ENCODE measurements at regions not wholly inside any gene's neighbourhood (a gene's known extent, or its start where the extent isn't known, plus 50 kb on each side); places are given as distances from the start of the nearest gene placed in this dataset.

- POLR2A ChIA-PET, result no interaction called here
- ATAC-seq (no peak), DNase-seq (no peak)
- Mint-ChIP-seq H3K4me3 (no peak overlapping the region), H3K27me3 (no peaks in the 10 kb centered on the region), H3K36me3 (no peaks in the 10 kb centered on the region), H3K27ac (peak overlapping the region in 2 of 10 donors; percentile 0 to 27), H3K9me3 (no peaks in the 10 kb centered on the region), H3K4me1 (peaks cover 7 to 14% (median 11%) of the 10 kb centered on the region in 4 donors)
Observed at GRCh38 chr3:30232142-30232541, 374.3 kb upstream of the TGFBR2 start.

DNA sequence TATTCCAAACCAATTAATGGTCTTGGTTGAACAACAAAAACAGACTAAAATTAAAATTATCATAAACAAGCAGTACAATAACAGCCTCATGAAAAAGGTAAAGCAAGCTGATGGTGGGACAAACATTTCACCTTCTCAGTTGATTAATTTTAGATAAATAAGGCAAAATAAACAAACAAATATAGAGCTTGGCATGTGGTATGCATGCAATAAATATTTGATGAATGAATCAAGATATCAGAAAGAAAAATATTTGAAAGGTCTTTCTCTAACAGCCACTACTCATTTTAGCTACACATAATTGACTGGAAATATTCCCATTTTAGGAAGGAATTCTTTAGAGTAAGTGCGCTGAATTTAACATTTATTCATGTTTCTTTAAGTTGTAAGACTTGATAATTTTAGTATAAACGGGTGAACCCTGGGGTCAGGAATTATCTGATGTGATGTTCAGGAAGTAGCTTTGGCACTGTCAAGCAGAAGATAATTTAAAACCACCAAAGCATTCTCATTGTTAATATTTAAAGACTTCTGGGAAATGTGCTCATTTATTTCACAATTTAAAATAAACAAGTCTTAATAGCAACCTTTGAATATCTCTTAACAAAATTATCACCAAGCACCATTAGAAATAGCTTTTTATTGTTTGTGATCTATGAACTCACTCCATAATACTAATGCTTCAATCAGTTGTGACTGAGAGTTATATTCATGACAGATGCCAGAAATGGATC is 372.3 kb upstream of the TGFBR2 start:
- ATAC-seq (no peak), DNase-seq (no peak)
- Mint-ChIP-seq H3K27ac (no peak overlapping the region), H3K4me3 (no peak overlapping the region), H3K9me3 (peaks cover 0 to 9% (median 0%) of the 10 kb centered on the region in 9 donors), H3K4me1 (no peaks in the 10 kb centered on the region), H3K27me3 (no peaks in the 10 kb centered on the region), H3K36me3 (no peaks in the 10 kb centered on the region)
- POLR2A ChIA-PET, result no interaction called here

GRCh38 chr3:30236011-30236410 is 370.4 kb upstream of the TGFBR2 start:
- no peak overlapping the region for H3K27ac Mint-ChIP-seq
- DNase-seq (no peak), ATAC-seq (no peak)
- no peaks in the 10 kb centered on the region for H3K4me1 Mint-ChIP-seq
- POLR2A ChIA-PET, result interaction anchor here (0.6 kb wide), 1 partner anchor 33 kb away, joined by 3 read pairs; no protein-coding TSS in a partner anchor
- H3K36me3 Mint-ChIP-seq, result peaks cover 0 to 4% (median 0%) of the 10 kb centered on the region in 3 donors
- peaks cover 0 to 12% (median 0%) of the 10 kb centered on the region in 9 donors for H3K9me3 Mint-ChIP-seq
- H3K4me3 Mint-ChIP-seq, result no peak overlapping the region
- H3K27me3 Mint-ChIP-seq, result no peaks in the 10 kb centered on the region

GRCh38 chr3:30241721-30242120 is 364.7 kb upstream of the TGFBR2 start:
- DNase-seq (no peak), ATAC-seq (no peak)
- peaks cover 0 to 8% (median 0%) of the 10 kb centered on the region in 3 donors for H3K36me3 Mint-ChIP-seq
- no peaks in the 10 kb centered on the region for H3K4me1 Mint-ChIP-seq
- H3K9me3 Mint-ChIP-seq, result peaks cover 0 to 12% (median 0%) of the 10 kb centered on the region in 9 donors
- POLR2A ChIA-PET, result no interaction called here
- H3K4me3 Mint-ChIP-seq, result no peak overlapping the region
- no peak overlapping the region for H3K27ac Mint-ChIP-seq
- peaks cover 0 to 4% (median 0%) of the 10 kb centered on the region in 5 donors for H3K27me3 Mint-ChIP-seq

- peaks cover 0 to 4% (median 0%) of the 10 kb centered on the region in 5 donors for H3K27me3 Mint-ChIP-seq
- H3K27ac Mint-ChIP-seq, result no peak overlapping the region
- H3K4me3 Mint-ChIP-seq, result no peak overlapping the region
- DNase-seq (no peak), ATAC-seq (no peak)
- H3K36me3 Mint-ChIP-seq, result peaks cover 0 to 4% (median 0%) of the 10 kb centered on the region in 3 donors
- H3K4me1 Mint-ChIP-seq, result peaks cover 0 to 6% (median 5%) of the 10 kb centered on the region in 4 donors
- H3K9me3 Mint-ChIP-seq, result peaks cover 0 to 3% (median 0%) of the 10 kb centered on the region in 9 donors
- POLR2A ChIA-PET, result no interaction called here
Observed at GRCh38 chr3:30245858-30246622, 360.4 kb upstream of the TGFBR2 start.

GRCh38 chr3:30248423-30248822 is 358.0 kb upstream of the TGFBR2 start:
- no peak for ATAC-seq
- Mint-ChIP-seq H3K9me3 (peaks cover 0 to 14% (median 0%) of the 10 kb centered on the region in 9 donors), H3K27ac (peak overlapping the region in 1 of 10 donors; percentile 6), H3K4me1 (peaks cover 0 to 7% (median 5%) of the 10 kb centered on the region in 4 donors), H3K27me3 (peaks cover 0 to 1% (median 0%) of the 10 kb centered on the region in 5 donors), H3K36me3 (peaks cover 0 to 7% (median 7%) of the 10 kb centered on the region in 3 donors), H3K4me3 (peak overlapping the region in 1 of 10 donors; percentile 8)
- no peak for DNase-seq
- POLR2A ChIA-PET, result no interaction called here

- Mint-ChIP-seq H3K27me3 (no peaks in the 10 kb centered on the region), H3K9me3 (peaks cover 0 to 16% (median 0%) of the 10 kb centered on the region in 9 donors), H3K27ac (no peak overlapping the region), H3K4me3 (no peak overlapping the region), H3K4me1 (peaks cover 0 to 9% (median 5%) of the 10 kb centered on the region in 4 donors), H3K36me3 (peaks cover 0 to 7% (median 5%) of the 10 kb centered on the region in 3 donors)
- no peak for DNase-seq
- POLR2A ChIA-PET, result no interaction called here
- no peak for ATAC-seq
Observed at GRCh38 chr3:30252474-30252873, 353.9 kb upstream of the TGFBR2 start.

DNA sequence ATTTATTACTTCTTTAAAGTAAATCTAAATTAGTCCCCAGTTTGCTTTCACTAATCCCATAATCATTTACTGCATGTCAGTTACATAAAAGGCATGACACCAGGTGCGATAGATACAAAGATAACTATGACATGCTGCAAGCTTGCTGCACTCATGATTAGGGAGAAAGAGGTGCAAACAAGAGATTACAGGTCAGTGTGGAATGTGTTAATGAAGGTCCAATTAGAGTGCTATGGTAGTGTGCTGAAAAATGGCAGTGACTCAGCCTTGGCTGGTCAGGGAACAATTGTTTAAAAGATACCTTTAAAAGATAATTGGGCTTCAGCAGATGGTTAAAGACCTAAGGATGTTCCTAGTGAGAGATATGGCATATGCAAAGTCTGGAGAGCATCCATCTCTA is 352.6 kb upstream of the TGFBR2 start:
- Mint-ChIP-seq H3K4me1 (peaks cover 0 to 7% (median 0%) of the 10 kb centered on the region in 4 donors), H3K36me3 (peaks cover 0 to 7% (median 5%) of the 10 kb centered on the region in 3 donors), H3K27me3 (no peaks in the 10 kb centered on the region), H3K27ac (no peak overlapping the region), H3K9me3 (peaks cover 0 to 16% (median 0%) of the 10 kb centered on the region in 9 donors), H3K4me3 (no peak overlapping the region)
- DNase-seq (no peak), ATAC-seq (no peak)
- POLR2A ChIA-PET, result no interaction called here

DNA sequence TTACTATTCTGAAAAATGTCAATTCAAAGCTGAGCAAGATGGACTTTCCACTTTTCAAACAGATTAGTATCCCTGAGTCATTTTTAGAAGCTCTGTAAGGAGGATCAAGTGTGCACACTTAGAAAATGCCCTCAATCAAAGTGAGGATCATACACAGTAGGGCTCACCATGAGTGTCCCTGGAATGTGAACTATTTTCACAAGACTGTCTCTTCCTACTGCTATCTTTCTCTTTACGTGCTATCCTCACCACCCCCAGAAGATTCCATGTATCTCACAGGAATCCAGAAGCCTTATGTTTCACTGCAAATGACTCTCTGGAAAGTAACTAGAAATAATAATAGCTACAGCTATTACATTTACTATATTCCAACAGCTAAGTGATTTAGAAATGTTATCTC is 349.9 kb upstream of the TGFBR2 start:
- peaks cover 0 to 7% (median 4%) of the 10 kb centered on the region in 4 donors for H3K4me1 Mint-ChIP-seq
- ATAC-seq (no peak), DNase-seq (no peak)
- H3K4me3 Mint-ChIP-seq, result no peak overlapping the region
- no peaks in the 10 kb centered on the region for H3K27me3 Mint-ChIP-seq
- POLR2A ChIA-PET, result no interaction called here
- no peak overlapping the region for H3K27ac Mint-ChIP-seq
- peaks cover 0 to 16% (median 0%) of the 10 kb centered on the region in 9 donors for H3K9me3 Mint-ChIP-seq
- H3K36me3 Mint-ChIP-seq, result peaks cover 0 to 7% (median 5%) of the 10 kb centered on the region in 3 donors

GRCh38 chr3:30258426-30259392 is 347.7 kb upstream of the TGFBR2 start:
- Mint-ChIP-seq H3K4me1 (peaks cover 15 to 29% (median 18%) of the 10 kb centered on the region in 4 donors), H3K9me3 (peaks cover 0 to 2% (median 0%) of the 10 kb centered on the region in 9 donors), H3K4me3 (no peak overlapping the region), H3K27ac (no peak overlapping the region), H3K27me3 (no peaks in the 10 kb centered on the region), H3K36me3 (peaks cover 0 to 3% (median 0%) of the 10 kb centered on the region in 3 donors)
- ATAC-seq (no peak), DNase-seq (no peak)
- POLR2A ChIA-PET, result no interaction called here

DNA sequence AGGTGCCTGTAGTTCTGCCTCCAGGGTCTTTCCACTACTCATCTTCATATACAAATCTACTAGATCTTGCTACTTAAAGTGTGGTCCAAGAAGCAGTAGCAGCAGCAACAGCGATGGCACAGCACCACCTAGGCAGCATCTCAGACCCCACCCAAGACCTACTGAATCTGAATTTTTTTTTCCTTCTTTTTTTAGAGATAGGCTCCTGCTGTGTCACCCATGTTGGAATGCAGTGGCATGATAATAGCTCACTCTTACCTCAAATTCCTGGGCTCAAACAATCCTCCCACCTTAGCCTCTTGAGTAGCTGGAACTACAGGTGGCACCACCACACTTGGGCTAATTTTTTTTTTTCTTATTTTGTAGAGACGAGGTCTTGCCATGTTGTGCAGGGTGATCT is 346.7 kb upstream of the TGFBR2 start:
- no peak for DNase-seq
- POLR2A ChIA-PET, result no interaction called here

DNA sequence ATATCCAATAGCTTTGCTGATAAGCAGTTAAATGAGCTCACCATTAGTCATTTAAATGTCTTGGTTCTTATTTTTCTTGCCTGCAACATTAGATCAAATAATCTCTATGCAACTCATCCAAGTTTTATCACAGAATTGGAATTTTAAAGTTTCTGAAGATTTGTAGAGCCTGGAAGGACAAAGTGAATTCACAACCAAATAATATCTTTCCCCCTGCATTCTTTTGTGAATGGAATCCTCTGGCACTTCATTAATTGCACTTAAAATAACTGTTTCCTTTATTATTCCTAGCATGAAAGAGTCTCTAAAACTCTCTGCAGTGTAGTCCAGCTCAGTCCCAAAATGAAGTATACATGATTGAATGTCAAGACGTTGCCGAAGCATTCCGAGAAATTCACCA is 345.6 kb upstream of the TGFBR2 start:
- POLR2A ChIA-PET, result no interaction called here
- peaks cover 23 to 37% (median 25%) of the 10 kb centered on the region in 4 donors for H3K4me1 Mint-ChIP-seq
- H3K36me3 Mint-ChIP-seq, result peaks cover 0 to 10% (median 10%) of the 10 kb centered on the region in 3 donors
- no peak overlapping the region for H3K4me3 Mint-ChIP-seq
- H3K27me3 Mint-ChIP-seq, result no peaks in the 10 kb centered on the region
- DNase-seq, result no peak
- ATAC-seq, result no peak
- H3K9me3 Mint-ChIP-seq, result peaks cover 0 to 18% (median 9%) of the 10 kb centered on the region in 9 donors
- no peak overlapping the region for H3K27ac Mint-ChIP-seq

More for the DNA sequence above, 346.7 kb upstream of the TGFBR2 start:
- H3K27ac Mint-ChIP-seq, result peak overlapping the region in 1 of 10 donors; percentile 42
- no peaks in the 10 kb centered on the region for H3K27me3 Mint-ChIP-seq
- H3K9me3 Mint-ChIP-seq, result peaks cover 0 to 8% (median 2%) of the 10 kb centered on the region in 9 donors
- no peak overlapping the region for H3K4me3 Mint-ChIP-seq
- no peak for ATAC-seq
- H3K36me3 Mint-ChIP-seq, result peaks cover 0 to under 1% (median 0%) of the 10 kb centered on the region in 3 donors
- H3K4me1 Mint-ChIP-seq, result peaks cover 22 to 37% (median 24%) of the 10 kb centered on the region in 4 donors
